Mammary epithelial cell (primary cell): ENCODE measurements at regions not wholly inside any gene's neighbourhood (a gene's known extent, or its start where the extent isn't known, plus 50 kb on each side); places are given as distances from the start of the nearest gene placed in this dataset.

Source experiments
- EZH2 ChIP-seq: IDR thresholded peaks from 2 replicates; pipeline ENCODE4 v1.6.1; 2012; ENCODE audit warnings: low read length, inconsistent platforms, borderline replicate concordance
- TF ChIP-seq, protein P1 (sequence below), 2 donors: IDR thresholded peaks in 1 of 2; conservative IDR thresholded peaks in 1 of 2; 2 replicates each; pipeline ENCODE4 v1.5.1; 2011 to 2012; ENCODE audit warnings: inconsistent platforms in 2 of 2, low read length in 2 of 2, mild to moderate bottlenecking in 2 of 2, control low read depth in 1 of 2, low read depth in 1 of 2; ENCODE audit not compliant: insufficient read depth in 1 of 2; ENCODE audit errors: extremely low read depth in 1 of 2

GRCh38 chr11:122353561-122353960, 237.5 kb upstream of the BLID start:
- TF ChIP-seq, protein P1, sequence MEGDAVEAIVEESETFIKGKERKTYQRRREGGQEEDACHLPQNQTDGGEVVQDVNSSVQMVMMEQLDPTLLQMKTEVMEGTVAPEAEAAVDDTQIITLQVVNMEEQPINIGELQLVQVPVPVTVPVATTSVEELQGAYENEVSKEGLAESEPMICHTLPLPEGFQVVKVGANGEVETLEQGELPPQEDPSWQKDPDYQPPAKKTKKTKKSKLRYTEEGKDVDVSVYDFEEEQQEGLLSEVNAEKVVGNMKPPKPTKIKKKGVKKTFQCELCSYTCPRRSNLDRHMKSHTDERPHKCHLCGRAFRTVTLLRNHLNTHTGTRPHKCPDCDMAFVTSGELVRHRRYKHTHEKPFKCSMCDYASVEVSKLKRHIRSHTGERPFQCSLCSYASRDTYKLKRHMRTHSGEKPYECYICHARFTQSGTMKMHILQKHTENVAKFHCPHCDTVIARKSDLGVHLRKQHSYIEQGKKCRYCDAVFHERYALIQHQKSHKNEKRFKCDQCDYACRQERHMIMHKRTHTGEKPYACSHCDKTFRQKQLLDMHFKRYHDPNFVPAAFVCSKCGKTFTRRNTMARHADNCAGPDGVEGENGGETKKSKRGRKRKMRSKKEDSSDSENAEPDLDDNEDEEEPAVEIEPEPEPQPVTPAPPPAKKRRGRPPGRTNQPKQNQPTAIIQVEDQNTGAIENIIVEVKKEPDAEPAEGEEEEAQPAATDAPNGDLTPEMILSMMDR (conservative IDR thresholded peaks at IDR 0.05 in 1 of 2, IDR thresholded peaks at IDR 0.05 in 1 of 2; ENCODE audit: extremely low read depth in 1 of 2, insufficient read depth in 1 of 2, low read depth in 1 of 2, low read length in 2 of 2), result no peak
- TF ChIP-seq EZH2, result no peak
